H9 (cell line): ENCODE measurements at regions not wholly inside any gene's neighbourhood (a gene's known extent, or its start where the extent isn't known, plus 50 kb on each side); places are given as distances from the start of the nearest gene placed in this dataset.
A peak's percentile ranks its signal among the peaks of the same experiment; 100 is the strongest.

Source experiments
- DNase-seq: peaks from one replicate; pipeline ENCODE4 v3.0.0-alpha.2; 2017
- H2AFZ ChIP-seq: one replicate; pipeline ENCODE4 v1.6.1; 2013; ENCODE audit warnings: mild to moderate bottlenecking, low read length, control low read depth, moderate library complexity
- H2AK5ac ChIP-seq: 2 replicates; pipeline ENCODE4 v1.6.1; 2013; ENCODE audit warnings: low read length, control low read depth, mixed read lengths; ENCODE audit not compliant: insufficient read length
- H2BK120ac ChIP-seq: one replicate; pipeline ENCODE4 v1.6.1; 2013; ENCODE audit warnings: low read depth, mild to moderate bottlenecking, low read length, control low read depth, inconsistent platforms; ENCODE audit not compliant: poor library complexity, severe bottlenecking
- H2BK12ac ChIP-seq: 2 replicates; pipeline ENCODE4 v1.6.1; 2013; ENCODE audit warnings: low read length, control low read depth, mixed read lengths, low read depth; ENCODE audit not compliant: insufficient read length
- H2BK15ac ChIP-seq: 2 replicates; pipeline ENCODE4 v1.6.1; 2013; ENCODE audit warnings: low read depth, low read length, control low read depth
- H2BK20ac ChIP-seq: one replicate; pipeline ENCODE4 v1.6.1; 2013; ENCODE audit warnings: low read depth, mild to moderate bottlenecking, low read length, control low read depth, inconsistent platforms; ENCODE audit not compliant: poor library complexity, severe bottlenecking
- H2BK5ac ChIP-seq: 2 replicates; pipeline ENCODE4 v1.6.1; 2013; ENCODE audit warnings: low read length, control low read depth, mixed read lengths; ENCODE audit not compliant: insufficient read length
- H3K14ac ChIP-seq: 2 replicates; pipeline ENCODE4 v1.6.1; 2013; ENCODE audit warnings: low read length, control low read depth; ENCODE audit not compliant: insufficient read depth
- H3K18ac ChIP-seq: 2 replicates; pipeline ENCODE4 v1.6.1; 2013; ENCODE audit warnings: low read depth, mild to moderate bottlenecking, mixed read lengths, low read length, control low read depth; ENCODE audit not compliant: insufficient read length
- H3K23ac ChIP-seq: 2 replicates; pipeline ENCODE4 v1.6.1; 2013; ENCODE audit warnings: low read length, control low read depth, mixed read lengths, low read depth; ENCODE audit not compliant: insufficient read length
- H3K23me2 ChIP-seq: 2 replicates; pipeline ENCODE4 v1.6.1; 2013; ENCODE audit warnings: low read depth, mild to moderate bottlenecking, mixed read lengths, low read length, control low read depth; ENCODE audit not compliant: insufficient read length, poor library complexity, severe bottlenecking
- H3K27ac ChIP-seq: 2 replicates; pipeline ENCODE4 v1.5.1; 2013; ENCODE audit warnings: low read length, control low read depth, mixed read lengths, low read depth; ENCODE audit not compliant: insufficient read length
- H3K27me3 ChIP-seq: 2 replicates; pipeline ENCODE4 v1.6.1; 2013; ENCODE audit warnings: low read length, control low read depth, inconsistent platforms; ENCODE audit not compliant: insufficient read depth
- H3K4ac ChIP-seq: 2 replicates; pipeline ENCODE4 v1.6.1; 2013; ENCODE audit warnings: low read depth, mild to moderate bottlenecking, control low read depth, inconsistent platforms, low read length, moderate library complexity
- H3K4me1 ChIP-seq: 2 replicates; pipeline ENCODE4 v1.6.1; 2013; ENCODE audit warnings: low read length, control low read depth, inconsistent platforms; ENCODE audit not compliant: insufficient read depth
- H3K4me2 ChIP-seq: 2 replicates; pipeline ENCODE4 v1.6.1; 2013; ENCODE audit warnings: low read length, control low read depth, mixed read lengths; ENCODE audit not compliant: insufficient read length, insufficient read depth
- H3K56ac ChIP-seq: 2 replicates; pipeline ENCODE4 v1.6.1; 2013; ENCODE audit warnings: low read depth, mild to moderate bottlenecking, mixed read lengths, low read length, control low read depth; ENCODE audit not compliant: insufficient read length
- H3K79me1 ChIP-seq: 2 replicates; pipeline ENCODE4 v1.6.1; 2013; ENCODE audit warnings: low read depth, mild to moderate bottlenecking, moderate library complexity, low read length, control low read depth, inconsistent platforms; ENCODE audit not compliant: insufficient read depth, poor library complexity, severe bottlenecking
- H3K79me2 ChIP-seq: 2 replicates; pipeline ENCODE4 v1.6.1; 2013; ENCODE audit warnings: low read length, control low read depth, inconsistent platforms; ENCODE audit not compliant: insufficient read depth
- H3K9ac ChIP-seq: 2 replicates; pipeline ENCODE4 v1.6.1; 2013; ENCODE audit warnings: low read length, control low read depth, mixed read lengths; ENCODE audit not compliant: insufficient read length; ENCODE audit errors: extremely low read depth
- H3K9me3 ChIP-seq: one replicate; pipeline ENCODE4 v1.6.1; 2013; ENCODE audit warnings: low read depth, low read length, inconsistent platforms; ENCODE audit not compliant: control insufficient read depth
- H3T11ph ChIP-seq: one replicate; pipeline ENCODE4 v1.6.1; 2013; ENCODE audit warnings: mild to moderate bottlenecking, low read length, control low read depth, inconsistent platforms
- H4K20me1 ChIP-seq: one replicate; pipeline ENCODE4 v1.6.1; 2013; ENCODE audit not compliant: control insufficient read depth, insufficient read length, insufficient read depth
- H4K5ac ChIP-seq: 2 replicates; pipeline ENCODE4 v1.6.1; 2013; ENCODE audit warnings: low read depth, mild to moderate bottlenecking, mixed read lengths, low read length, control low read depth; ENCODE audit not compliant: insufficient read length
- H4K8ac ChIP-seq: replicated peaks from 2 replicates; pipeline ENCODE4 v1.6.1; 2013; ENCODE audit warnings: low read length, control low read depth, mixed read lengths, low read depth; ENCODE audit not compliant: insufficient read length
- H4K91ac ChIP-seq: 2 replicates; pipeline ENCODE4 v1.6.1; 2013; ENCODE audit warnings: low read depth, mild to moderate bottlenecking, moderate library complexity, mixed read lengths, low read length, control low read depth; ENCODE audit not compliant: insufficient read length
- H3K27ac Mint-ChIP-seq, 3 experiments: 2 replicates in 2 of 3; 3 replicates in 1 of 3; pipeline ENCODE4 v1.8.0; 2020 to 2021; ENCODE audit warnings: mixed read lengths in 3 of 3, mild to moderate bottlenecking in 1 of 3, moderate library complexity in 1 of 3
- H3K27me3 Mint-ChIP-seq: 2 replicates; pipeline ENCODE4 v1.8.0; 2021; ENCODE audit warnings: low read depth, mild to moderate bottlenecking, moderate library complexity, mixed read lengths
- H3K36me3 Mint-ChIP-seq, 3 experiments: 2 replicates in 2 of 3; 3 replicates in 1 of 3; pipeline ENCODE4 v1.8.0; 2020 to 2021; ENCODE audit warnings: low read depth in 3 of 3, mixed read lengths in 3 of 3; ENCODE audit not compliant: insufficient read depth in 1 of 3
- H3K4me1 Mint-ChIP-seq, 2 experiments: 2 replicates each; pipeline ENCODE4 v1.8.0; 2020; ENCODE audit warnings: mixed read lengths in 2 of 2
- H3K4me3 Mint-ChIP-seq, 2 experiments: 2 replicates in 1 of 2; 3 replicates in 1 of 2; pipeline ENCODE4 v1.8.0; 2020 to 2021; ENCODE audit warnings: mild to moderate bottlenecking in 2 of 2, mixed read lengths in 2 of 2, moderate library complexity in 1 of 2
- H3K9me3 Mint-ChIP-seq, 2 experiments: 2 replicates in 1 of 2; 3 replicates in 1 of 2; pipeline ENCODE4 v1.8.0; 2020; ENCODE audit warnings: mild to moderate bottlenecking in 2 of 2, mixed read lengths in 2 of 2, moderate library complexity in 1 of 2
- CTCF ChIP-seq: fragments of 200-600 bp; sonication (generic); conservative IDR thresholded peaks from 3 replicates; pipeline ENCODE4 v1.8.0; 2021; ENCODE audit warnings: antibody characterized with exemption, mild to moderate bottlenecking
- WGBS: extraction: QIAGEN DNeasy Blood & Tissue Kit; methylation state at CpG from one replicate; pipeline ENCODE4 v1.1.7; 2013; ENCODE audit warnings: missing lambda C conversion rate, low lambda C conversion rate, mixed read lengths; ENCODE audit not compliant: insufficient read length; ENCODE audit errors: extremely low coverage; 5-methylcytosine and 5-hydroxymethylcytosine counted together

- no peak for DNase-seq
- no peak overlapping the region for H3K4me2 ChIP-seq
- WGBS: no CpG with 5 or more reads among the region's 4 CpGs
These were observed 738.4 kb downstream of the PCDH18 start for GRCh38 chr4:136793848-136794247.

More at GRCh38 chr4:136793848-136794247, 738.4 kb downstream of the PCDH18 start:
- H3K4me1 ChIP-seq: peaks cover 10% of the 10 kb centered on the region; the same call in 1 of the 2 replicates
- H3K9me3 ChIP-seq: no peaks in the 10 kb centered on the region
- Mint-ChIP-seq H3K27me3 (peaks cover 1% of the 10 kb centered on the region; the same call in 1 of the 2 replicates), H3K4me3 (no peak overlapping the region), H3K9me3 (peaks cover 4% of the 10 kb centered on the region in 2 experiments; a peak in 4 of 5 replicates), H3K27ac (peak overlapping the region in 1 of 3 experiments; percentile 79; a peak in 1 of 7 replicates), H3K36me3 (peaks cover 5 to 8% (median 6%) of the 10 kb centered on the region in 3 experiments; a peak in 6 of 7 replicates), H3K4me1 (peaks cover 35% of the 10 kb centered on the region in 2 experiments)
- no peaks in the 10 kb centered on the region for H3K23me2 ChIP-seq
- no peak overlapping the region for H2BK12ac ChIP-seq
- no peak overlapping the region for H4K8ac ChIP-seq
- H3K23ac ChIP-seq: no peak overlapping the region
- H4K20me1 ChIP-seq: no peaks in the 10 kb centered on the region
- H3K18ac ChIP-seq: no peak overlapping the region
- no peak overlapping the region for H3K27ac ChIP-seq
- H2AK5ac ChIP-seq: no peak overlapping the region
- no peak overlapping the region for H4K5ac ChIP-seq
- H3K14ac ChIP-seq: no peak overlapping the region
- no peak overlapping the region for H2AFZ ChIP-seq
- H2BK20ac ChIP-seq: no peak overlapping the region
- no peak overlapping the region for H2BK120ac ChIP-seq
- no peak overlapping the region for H3T11ph ChIP-seq
- no peaks in the 10 kb centered on the region for H3K79me2 ChIP-seq
- H3K4ac ChIP-seq: no peak overlapping the region
- no peak overlapping the region for H2BK5ac ChIP-seq
- TF ChIP-seq CTCF: no peak
- no peaks in the 10 kb centered on the region for H3K79me1 ChIP-seq
- H3K9ac ChIP-seq: no peak overlapping the region
- H2BK15ac ChIP-seq: no peak overlapping the region
- H4K91ac ChIP-seq: no peak overlapping the region
- no peak overlapping the region for H3K56ac ChIP-seq
- H3K27me3 ChIP-seq: no peaks in the 10 kb centered on the region
